ENCODE measurements at regions not wholly inside any gene's neighbourhood (a gene's known extent, or its start where the extent isn't known, plus 50 kb on each side); places are given as distances from the start of the nearest gene placed in this dataset.

DNA sequence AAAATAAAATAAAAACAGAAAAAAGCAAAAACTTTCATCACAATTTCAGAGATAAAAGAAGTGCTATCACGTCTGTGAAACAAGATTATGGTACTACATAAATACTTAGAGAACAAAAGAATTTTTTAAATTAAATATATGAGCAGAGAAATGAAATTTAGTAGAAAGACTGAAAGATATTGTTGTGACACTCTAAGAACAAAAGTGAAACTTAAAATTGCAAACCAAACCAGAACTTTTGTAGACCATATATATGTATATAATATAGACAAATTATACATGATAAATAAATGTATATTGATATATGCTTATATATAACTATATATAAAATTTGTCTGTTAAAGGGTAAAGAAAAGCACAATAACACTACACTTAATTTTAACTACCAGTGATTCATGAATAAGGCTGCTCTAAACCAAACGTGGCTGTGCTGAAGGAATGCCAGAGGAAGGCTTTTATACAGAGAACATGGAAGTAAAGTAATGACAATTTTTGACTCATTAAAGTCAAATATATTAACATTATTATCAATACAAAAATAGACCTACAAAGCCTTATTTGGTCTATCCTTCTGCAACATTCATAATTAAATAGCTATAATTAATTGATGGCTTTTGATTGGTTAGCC, 1516.7 kb upstream of the PCDH20 start:
- TF ChIP-seq TAF1 (IDR thresholded peaks at IDR 0.05; ENCODE audit: low read depth) (no peak), ZBTB7A (IDR thresholded peaks at IDR 0.05; ENCODE audit: low read depth) (no peak), EGR1 (IDR thresholded peaks at IDR 0.05) (no peak), YY1 (IDR thresholded peaks at IDR 0.05; ENCODE audit: low read depth) (no peak), NFIC (IDR thresholded peaks at IDR 0.05) (no peak), FOXM1 (IDR thresholded peaks at IDR 0.05; ENCODE audit: borderline replicate concordance, low read depth) (no peak), REST (IDR thresholded peaks at IDR 0.05; ENCODE audit: low read depth) (no peak), RAD21 (IDR thresholded peaks at IDR 0.05; ENCODE audit: low read depth) (no peak), TCF12 (IDR thresholded peaks at IDR 0.05; ENCODE audit: low read depth) (no peak), EP300 (IDR thresholded peaks at IDR 0.05; ENCODE audit: borderline replicate concordance) (no peak), CEBPB (IDR thresholded peaks at IDR 0.05) (no peak), CREB1 (IDR thresholded peaks at IDR 0.05; ENCODE audit: low read depth) (no peak)
- TF ChIP-seq, protein P1, sequence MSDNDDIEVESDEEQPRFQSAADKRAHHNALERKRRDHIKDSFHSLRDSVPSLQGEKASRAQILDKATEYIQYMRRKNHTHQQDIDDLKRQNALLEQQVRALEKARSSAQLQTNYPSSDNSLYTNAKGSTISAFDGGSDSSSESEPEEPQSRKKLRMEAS (IDR thresholded peaks at IDR 0.05), result no peak
- TF ChIP-seq, protein P2, sequence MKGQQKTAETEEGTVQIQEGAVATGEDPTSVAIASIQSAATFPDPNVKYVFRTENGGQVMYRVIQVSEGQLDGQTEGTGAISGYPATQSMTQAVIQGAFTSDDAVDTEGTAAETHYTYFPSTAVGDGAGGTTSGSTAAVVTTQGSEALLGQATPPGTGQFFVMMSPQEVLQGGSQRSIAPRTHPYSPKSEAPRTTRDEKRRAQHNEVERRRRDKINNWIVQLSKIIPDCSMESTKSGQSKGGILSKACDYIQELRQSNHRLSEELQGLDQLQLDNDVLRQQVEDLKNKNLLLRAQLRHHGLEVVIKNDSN (IDR thresholded peaks at IDR 0.05), result no peak
